Right atrium auricular region (tissue), 2 donors: ENCODE measurements at regions not wholly inside any gene's neighbourhood (a gene's known extent, or its start where the extent isn't known, plus 50 kb on each side); places are given as distances from the start of the nearest gene placed in this dataset.

Experiments used
- DNase-seq: peaks from one replicate; pipeline ENCODE4 v3.0.0-alpha.2; 2019; ENCODE audit warnings: low spot score
- H3K27ac ChIP-seq, 2 donors: fragments of 200-600 bp; sonication (generic); 1 replicate in 1 of 2; 2 replicates in 1 of 2; pipeline ENCODE4 v1.5.1; 2016 to 2019
- H3K27me3 ChIP-seq, 2 donors: fragments of 200-600 bp; sonication (generic); one replicate each; pipeline versions ENCODE4 v1.5.1 to v1.6.0; 2017 to 2019
- H3K36me3 ChIP-seq: fragments of 200-600 bp; sonication (generic); one replicate; pipeline ENCODE4 v1.5.1; 2016
- H3K4me1 ChIP-seq, 2 donors: fragments of 200-600 bp; sonication (generic); one replicate each; pipeline versions ENCODE4 v1.5.1 to v1.6.0; 2017 to 2019
- H3K4me3 ChIP-seq, 2 donors: fragments of 200-600 bp; sonication (generic); 1 replicate in 1 of 2; 2 replicates in 1 of 2; pipeline ENCODE4 v1.5.1; 2017 to 2019; ENCODE audit warnings: mild to moderate bottlenecking in 1 of 2, moderate library complexity in 1 of 2
- H3K9me3 ChIP-seq, 2 donors: fragments of 200-600 bp; sonication (generic); one replicate each; pipeline ENCODE4 v1.5.1; 2019
- TF ChIP-seq, protein P1 (sequence below), 2 donors: fragments of 200-600 bp; sonication (generic); IDR thresholded peaks; one replicate each; pipeline ENCODE4 v1.5.1; 2019; ENCODE audit warnings: antibody characterized with exemption in 2 of 2

DNA sequence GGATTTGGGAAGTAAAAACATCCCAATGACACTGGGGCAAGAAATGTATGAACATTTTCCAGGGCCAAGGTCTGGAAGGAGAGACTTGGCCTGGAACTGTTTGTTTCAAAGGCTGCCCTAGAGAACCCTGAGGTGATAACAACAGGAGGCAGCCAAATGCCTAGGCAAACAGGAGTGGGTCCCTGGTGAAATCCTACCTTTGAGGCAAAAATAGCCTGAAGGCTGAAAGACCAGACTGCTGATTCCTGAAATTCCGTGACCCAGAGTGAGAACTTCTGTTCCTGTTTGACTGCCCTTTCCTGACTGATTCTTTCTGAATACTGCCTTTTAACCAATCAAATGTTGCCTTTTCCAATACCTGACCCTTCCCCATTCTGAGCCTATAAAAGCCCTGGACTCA, 196.4 kb downstream of the NSUN3 start:
- Histone ChIP-seq H3K4me3 (no peak overlapping the region), H3K4me1 (no peaks in the 10 kb centered on the region), H3K27me3 (no peaks in the 10 kb centered on the region), H3K36me3 (no peaks in the 10 kb centered on the region), H3K27ac (no peak overlapping the region), H3K9me3 (no peaks in the 10 kb centered on the region)
- DNase-seq: no peak
- TF ChIP-seq, protein P1, sequence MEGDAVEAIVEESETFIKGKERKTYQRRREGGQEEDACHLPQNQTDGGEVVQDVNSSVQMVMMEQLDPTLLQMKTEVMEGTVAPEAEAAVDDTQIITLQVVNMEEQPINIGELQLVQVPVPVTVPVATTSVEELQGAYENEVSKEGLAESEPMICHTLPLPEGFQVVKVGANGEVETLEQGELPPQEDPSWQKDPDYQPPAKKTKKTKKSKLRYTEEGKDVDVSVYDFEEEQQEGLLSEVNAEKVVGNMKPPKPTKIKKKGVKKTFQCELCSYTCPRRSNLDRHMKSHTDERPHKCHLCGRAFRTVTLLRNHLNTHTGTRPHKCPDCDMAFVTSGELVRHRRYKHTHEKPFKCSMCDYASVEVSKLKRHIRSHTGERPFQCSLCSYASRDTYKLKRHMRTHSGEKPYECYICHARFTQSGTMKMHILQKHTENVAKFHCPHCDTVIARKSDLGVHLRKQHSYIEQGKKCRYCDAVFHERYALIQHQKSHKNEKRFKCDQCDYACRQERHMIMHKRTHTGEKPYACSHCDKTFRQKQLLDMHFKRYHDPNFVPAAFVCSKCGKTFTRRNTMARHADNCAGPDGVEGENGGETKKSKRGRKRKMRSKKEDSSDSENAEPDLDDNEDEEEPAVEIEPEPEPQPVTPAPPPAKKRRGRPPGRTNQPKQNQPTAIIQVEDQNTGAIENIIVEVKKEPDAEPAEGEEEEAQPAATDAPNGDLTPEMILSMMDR (IDR thresholded peaks at IDR 0.05): no peak

DNA sequence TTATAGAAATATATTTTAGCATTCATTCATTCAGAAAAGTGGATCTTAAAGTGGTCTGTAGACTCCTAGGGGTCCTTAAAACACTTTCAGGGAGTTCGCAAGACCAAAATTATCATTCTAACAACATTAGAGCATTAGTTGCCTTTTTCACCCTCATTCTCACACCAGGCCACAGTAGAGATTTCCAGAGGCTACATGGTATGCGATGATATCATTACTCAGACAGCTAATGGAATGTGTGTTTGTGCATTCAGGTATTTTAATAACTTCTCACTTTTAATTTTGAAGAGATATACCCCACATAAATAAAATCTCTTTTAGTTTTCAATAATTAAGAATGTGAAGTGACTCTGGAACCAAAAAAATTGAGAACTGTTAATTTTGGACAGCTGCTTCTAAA, 206.9 kb downstream of the NSUN3 start:
- Histone ChIP-seq H3K4me1 (no peaks in the 10 kb centered on the region), H3K4me3 (no peak overlapping the region), H3K36me3 (no peaks in the 10 kb centered on the region), H3K27ac (no peak overlapping the region), H3K27me3 (no peaks in the 10 kb centered on the region), H3K9me3 (no peaks in the 10 kb centered on the region)
- TF ChIP-seq, protein P1 (IDR thresholded peaks at IDR 0.05): no peak
- no peak for DNase-seq

DNA sequence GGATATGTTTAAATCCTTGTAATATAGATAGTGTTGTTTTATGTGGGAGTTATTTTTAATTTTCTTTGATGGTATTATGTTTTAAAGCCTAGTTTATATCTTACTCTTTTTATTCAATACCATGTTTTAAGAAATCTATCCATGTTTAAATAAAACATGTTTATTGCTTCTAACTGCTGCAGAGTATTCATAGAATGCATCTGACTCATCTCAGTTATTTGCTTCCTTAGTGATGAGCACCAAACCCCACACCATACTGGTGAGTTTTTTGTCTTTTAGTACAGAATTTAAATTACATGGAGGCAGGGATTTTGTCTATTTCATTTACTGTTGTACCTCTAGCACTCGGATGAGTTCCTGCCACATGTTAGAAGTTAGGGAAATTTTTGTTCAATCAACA, 209.2 kb downstream of the NSUN3 start:
- TF ChIP-seq, protein P1 (IDR thresholded peaks at IDR 0.05): no peak
- Histone ChIP-seq H3K27ac (no peak overlapping the region), H3K9me3 (no peaks in the 10 kb centered on the region), H3K4me3 (no peak overlapping the region), H3K4me1 (no peaks in the 10 kb centered on the region), H3K36me3 (no peaks in the 10 kb centered on the region), H3K27me3 (no peaks in the 10 kb centered on the region)
- no peak for DNase-seq

DNA sequence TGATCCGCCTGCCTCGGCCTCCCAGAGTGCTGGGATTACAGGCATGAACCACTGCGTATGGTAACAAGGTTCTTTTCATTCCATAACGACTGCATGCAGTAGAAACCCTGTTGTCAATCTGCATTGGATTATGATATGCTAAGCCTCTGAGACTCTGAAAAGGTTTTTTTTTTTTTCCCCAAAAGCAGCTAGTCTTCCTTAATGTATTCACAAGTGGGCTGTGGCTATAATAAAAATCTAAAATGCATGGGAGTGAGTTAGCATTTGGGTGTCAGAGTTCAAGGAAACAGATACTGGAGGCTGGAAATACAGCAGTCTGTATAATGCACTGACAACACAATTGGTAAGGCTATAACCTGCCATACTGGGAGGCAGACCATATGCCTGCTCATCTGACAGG, 218.1 kb downstream of the NSUN3 start:
- Histone ChIP-seq H3K27ac (no peak overlapping the region), H3K36me3 (no peaks in the 10 kb centered on the region), H3K4me3 (no peak overlapping the region), H3K27me3 (no peaks in the 10 kb centered on the region), H3K9me3 (no peaks in the 10 kb centered on the region), H3K4me1 (no peaks in the 10 kb centered on the region)
- no peak for DNase-seq
- TF ChIP-seq, protein P1 (IDR thresholded peaks at IDR 0.05): no peak

DNA sequence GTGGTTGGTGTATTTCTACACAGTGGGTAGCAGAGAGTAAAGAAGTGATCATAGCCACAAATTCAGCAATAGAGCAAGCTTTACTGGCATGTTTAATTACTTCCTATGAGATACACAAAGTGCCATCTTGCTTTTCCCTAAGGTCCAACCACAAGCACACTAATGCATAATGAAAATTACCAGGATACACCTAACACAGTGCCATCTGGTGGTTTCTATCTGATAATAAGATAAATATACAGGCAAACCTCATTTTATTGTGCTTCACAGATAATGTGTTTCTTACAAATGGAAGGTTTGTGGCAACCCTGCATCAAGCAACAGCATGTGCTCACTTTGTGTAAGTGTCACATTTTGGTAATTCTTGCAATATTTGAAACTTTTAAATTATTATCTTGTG, 223.0 kb downstream of the NSUN3 start:
- Histone ChIP-seq H3K27ac (no peak overlapping the region), H3K27me3 (no peaks in the 10 kb centered on the region), H3K4me3 (no peak overlapping the region), H3K36me3 (no peaks in the 10 kb centered on the region), H3K9me3 (no peaks in the 10 kb centered on the region), H3K4me1 (no peaks in the 10 kb centered on the region)
- TF ChIP-seq, protein P1 (IDR thresholded peaks at IDR 0.05): peak in 1 of 2 donors; percentile 21
- DNase-seq: no peak

DNA sequence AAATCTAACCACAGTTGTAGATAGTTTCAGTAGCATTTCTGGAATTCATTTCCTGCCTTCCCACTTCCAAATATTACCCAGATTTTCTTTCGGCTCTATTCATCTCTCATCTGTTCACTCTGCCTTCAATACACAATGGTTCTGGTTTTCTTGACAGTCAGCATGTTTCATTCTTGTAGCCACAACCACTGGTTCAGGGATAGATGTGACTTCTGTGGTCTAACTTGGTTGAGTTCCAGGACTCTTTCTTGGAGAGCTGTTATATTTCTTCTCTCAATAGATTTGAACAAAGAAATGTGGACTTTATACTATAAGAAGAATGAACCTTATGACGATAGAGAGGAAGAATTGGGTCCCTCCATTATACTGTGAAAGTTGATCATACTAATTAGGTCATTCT, 228.8 kb downstream of the NSUN3 start:
- no peak for DNase-seq
- Histone ChIP-seq H3K27ac (no peak overlapping the region), H3K9me3 (no peaks in the 10 kb centered on the region), H3K27me3 (no peaks in the 10 kb centered on the region), H3K36me3 (no peaks in the 10 kb centered on the region), H3K4me1 (no peaks in the 10 kb centered on the region), H3K4me3 (no peak overlapping the region)
- TF ChIP-seq, protein P1 (IDR thresholded peaks at IDR 0.05): no peak
